NCI-H1092 treated with DMSO at 0.1 percent for 48 hours (cell line): ENCODE measurements at regions not wholly inside any gene's neighbourhood (a gene's known extent, or its start where the extent isn't known, plus 50 kb on each side); places are given as distances from the start of the nearest gene placed in this dataset.
A peak's percentile ranks its signal among the peaks of the same experiment; 100 is the strongest.
"Not testable (repeated sequence)": the region's sequence is repeated elsewhere in the genome, so short reads cannot be mapped to it uniquely, and the experiment has no call there.

ENCODE experiments used
- DNase-seq: peaks from one replicate; lab custom pipeline; 2025; lab: John Stamatoyannopoulos, UW

DNA sequence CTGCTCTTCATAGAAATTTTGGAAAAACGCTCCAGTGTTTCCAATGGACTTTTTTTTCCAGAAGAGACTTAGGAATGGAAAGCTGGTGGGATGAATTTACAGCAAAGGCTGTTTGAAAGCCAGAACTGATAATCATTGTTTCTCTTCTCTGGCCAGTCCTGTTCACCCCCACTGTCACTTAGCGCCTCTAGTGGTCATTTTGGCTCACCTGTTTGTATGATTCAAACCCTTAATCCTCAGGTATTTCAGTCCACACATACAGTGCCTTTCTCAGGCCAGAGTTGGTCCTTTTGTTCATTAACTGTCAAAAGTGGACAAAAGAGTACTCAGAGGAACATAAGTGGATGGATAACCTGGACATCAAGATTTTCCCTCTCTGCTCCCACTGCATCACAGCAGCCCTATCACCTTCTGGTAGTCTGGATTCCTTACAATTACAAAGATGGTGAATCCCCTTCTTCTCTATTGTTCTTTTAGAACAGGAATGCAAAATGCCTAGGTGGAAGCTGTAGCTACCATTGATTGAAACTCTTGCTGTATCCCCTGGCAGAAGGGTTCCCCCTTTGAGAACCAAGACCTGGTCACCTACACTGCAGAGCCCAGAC is 177.6 kb upstream of the OLFM3 start:
- no peak for DNase-seq

DNA sequence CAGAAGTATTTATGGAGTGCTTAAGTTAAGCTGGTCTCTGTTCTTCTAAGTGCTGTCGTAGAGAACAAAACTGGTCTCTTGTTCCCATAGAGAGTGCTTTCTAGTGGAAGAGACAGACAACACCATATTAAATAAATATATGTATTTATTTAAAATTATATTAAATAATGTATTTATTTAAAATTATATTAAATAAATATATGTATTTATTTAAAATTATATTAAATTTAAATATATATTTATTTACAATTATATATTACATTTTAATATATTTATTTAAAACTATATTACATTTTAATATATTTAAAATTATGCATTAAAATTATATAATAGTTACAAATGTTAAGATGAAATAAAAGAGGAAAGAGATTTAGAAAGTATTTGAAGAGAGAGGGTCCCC is 175.5 kb upstream of the OLFM3 start:
- no peak for DNase-seq

DNA sequence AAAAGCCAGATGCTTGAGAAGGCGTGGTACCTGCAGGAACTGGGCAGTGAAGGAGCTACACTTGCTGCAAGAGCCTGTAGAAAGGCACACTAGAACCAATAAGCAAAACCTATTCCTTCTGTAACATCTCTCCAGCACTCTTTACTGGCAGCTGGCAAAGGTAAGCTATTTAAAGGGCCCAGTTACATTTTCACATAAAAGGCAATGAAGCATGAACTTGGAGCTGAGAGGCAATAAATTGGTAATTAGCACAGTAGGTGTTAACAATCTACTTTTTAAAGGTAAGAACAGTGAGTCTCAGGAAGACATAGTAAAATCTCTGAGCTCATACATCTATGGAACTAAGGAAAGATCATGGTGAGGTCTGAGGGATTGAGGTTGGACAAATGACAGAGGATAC is 167.1 kb upstream of the OLFM3 start:
- no peak for DNase-seq

DNA sequence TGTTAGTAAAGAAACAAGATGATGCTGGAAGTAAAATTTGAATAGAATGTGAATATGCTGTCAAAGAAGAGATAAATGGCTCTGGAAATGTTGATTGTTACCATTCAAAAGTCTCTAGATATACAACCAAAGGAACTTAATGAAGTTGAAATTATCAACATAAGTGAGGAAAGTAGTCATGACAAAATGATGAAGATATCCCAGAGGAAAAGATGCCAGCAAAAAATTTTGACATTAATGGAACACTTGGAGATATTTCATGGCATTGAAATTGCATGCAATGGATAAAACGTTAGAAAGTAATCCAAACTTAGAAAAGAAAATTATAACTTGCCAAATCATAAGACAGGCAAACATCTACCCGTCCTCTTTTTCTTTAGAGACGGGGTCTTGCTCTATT is 154.5 kb upstream of the OLFM3 start:
- no peak for DNase-seq

DNA sequence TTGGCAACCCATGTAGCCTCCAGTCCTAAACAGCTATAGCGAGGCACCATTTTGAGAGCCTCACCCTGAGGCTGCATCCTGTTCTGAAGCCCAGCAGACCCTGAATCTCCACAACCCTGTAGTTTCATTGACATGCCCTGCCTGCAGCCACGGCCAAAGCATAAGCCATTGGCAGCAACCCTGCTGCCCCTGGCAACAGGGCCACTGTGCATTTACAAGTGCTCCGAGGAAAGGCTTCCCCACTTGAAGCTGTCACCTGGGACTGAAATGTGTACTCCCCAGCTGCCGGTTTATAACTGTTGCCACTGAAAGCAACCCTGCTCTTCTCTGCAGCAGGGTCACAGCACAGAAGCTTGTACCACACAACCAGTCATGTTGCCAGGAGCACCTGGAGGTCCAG is 124.2 kb upstream of the OLFM3 start:
- DNase-seq = peak; percentile 0

DNA sequence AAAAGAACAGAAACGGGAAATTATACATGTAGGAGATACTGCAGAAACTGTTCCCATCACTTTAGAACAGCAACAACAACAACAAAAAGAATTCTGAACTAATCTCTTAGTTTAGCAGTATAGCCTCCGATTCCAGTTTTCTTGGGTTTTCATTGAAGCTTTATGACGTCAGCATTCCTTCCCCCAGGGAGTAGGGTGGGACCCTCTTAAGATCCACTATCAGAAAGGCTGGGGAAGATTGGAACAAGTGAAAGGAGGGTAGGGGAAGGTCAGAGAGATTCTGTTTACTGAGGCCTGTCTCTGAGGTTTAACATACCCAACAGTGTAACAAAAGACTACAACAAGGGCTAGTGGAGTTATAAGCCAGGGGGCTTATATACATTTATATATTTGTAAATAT is 121.4 kb upstream of the OLFM3 start:
- DNase-seq = no peak

DNA sequence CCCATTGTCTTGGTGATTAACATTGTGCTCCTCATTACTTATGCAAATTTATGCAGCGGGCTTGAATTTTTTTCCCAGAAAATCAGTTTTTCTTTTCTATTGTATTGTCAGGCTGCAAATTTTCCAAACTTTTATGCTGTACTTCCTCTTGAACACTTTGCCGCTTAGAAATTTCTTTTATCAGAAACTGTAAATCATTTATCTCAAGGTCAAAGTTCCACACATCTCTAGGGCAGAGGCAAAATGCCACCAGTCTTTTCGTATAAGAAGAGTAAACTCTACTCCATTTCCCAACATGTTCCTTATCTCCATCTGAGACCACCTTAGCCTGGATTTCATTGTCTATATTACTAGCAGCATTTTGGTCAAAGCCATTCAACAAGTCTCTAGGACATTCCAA is 113.9 kb upstream of the OLFM3 start:
- no peak for DNase-seq

DNA sequence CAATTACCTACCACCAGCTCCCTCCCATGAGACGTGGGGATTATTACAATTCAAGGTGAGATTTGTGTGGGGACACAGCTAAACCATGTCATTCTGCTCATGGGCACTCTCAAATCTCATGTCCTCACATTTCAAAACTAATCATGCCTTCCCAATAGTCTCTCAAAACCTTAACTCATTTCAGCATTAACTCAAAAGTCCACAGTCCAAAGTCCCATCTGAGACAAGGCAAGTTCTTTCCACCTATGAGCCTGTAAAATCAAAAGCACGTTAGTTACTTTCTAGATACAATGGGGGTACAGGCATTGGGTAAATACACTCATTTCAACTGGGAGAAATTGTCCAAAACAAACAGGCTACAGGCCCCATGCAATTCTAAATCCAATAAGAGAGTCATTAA is 112.8 kb upstream of the OLFM3 start:
- DNase-seq = not testable (repeated sequence)

DNA sequence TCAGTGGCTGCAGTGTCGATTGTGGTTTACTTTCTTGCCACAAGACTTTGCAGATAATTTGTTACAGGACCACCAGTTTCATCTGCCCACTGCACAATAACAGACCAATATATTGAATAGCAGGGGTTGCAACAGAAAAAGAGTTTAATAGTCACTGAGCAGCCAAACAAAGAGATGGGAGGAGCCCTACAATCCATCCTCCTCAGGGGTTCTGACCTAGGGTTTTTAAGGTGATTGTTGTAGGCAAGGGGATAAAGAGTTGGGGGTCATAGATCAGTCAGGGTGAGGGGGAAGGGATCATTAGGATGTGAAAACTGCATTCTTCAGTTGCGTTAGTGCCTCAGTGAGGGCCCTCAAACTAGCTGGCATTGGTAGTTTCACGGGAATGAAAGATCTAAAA is 110.7 kb upstream of the OLFM3 start:
- DNase-seq = no peak

DNA sequence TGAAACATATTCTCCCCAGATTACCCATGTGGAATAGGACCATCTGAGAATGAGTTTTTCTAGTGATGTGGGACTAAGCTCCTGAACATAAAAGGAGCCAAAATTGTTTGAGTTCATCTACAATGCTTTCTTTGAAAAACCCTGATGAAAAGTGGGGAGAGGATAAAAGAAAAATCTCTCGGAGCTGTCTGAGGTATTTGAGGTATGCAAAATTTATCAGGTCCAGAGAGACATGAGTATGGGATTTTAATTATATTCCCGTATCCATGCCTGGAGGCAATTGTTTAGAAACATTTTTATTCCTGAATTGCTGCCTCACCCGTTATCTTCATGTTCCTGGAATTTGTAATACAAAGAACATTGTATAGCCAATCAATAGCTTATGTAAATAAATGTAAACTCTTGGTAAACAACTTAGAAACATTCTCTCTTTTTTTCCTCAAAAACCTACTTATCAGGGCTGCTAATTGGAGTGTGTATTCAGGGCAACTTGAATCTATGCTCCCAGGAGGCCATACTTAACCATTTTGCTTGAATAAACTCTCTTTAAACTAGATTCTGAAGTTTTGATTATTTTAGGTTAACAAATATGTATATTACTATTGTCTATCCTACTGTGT is 109.3 kb upstream of the OLFM3 start:
- DNase-seq = no peak

DNA sequence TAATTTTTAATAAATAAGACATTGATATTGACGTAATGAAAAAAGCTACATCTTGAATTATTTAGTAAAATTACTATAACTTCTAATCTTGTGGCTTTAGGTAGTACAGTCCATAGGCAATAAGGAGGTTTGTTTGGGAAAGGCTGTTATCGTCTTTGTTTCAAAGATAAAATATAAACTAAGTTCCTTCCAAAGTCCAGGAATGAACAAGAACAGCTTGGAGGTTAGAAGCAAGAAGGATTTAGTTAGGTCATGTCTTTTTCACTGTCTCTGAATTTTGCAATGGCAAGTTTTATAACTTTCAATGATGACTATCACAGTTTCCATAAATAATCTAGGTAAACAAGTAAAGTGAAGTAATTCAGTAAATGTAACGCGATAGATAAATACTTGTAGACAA is 106.9 kb upstream of the OLFM3 start:
- DNase-seq = no peak

DNA sequence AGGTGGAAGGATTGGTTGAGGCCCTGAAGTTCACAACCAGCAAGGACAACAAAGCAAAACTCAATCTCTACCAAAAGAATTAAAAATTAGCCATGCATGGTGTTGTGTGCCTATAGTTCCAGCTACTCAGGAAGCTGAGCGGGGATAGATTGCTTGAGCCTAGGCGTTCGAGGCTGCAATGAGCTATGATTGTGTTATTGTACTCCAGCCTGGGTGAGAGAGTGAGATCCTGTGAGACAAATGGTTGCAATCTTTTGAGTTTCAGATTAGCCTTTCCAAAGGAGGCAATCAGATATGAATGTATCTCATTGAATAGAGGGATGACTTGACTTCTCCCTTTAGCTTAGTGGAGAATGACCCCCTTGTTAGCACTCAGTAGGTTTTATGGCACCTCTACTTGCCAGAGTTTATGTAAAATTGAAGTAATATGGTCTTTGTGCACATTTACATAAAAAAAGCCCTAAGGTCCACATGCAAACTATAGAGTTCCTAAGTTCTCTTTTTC is 105.6 kb upstream of the OLFM3 start:
- DNase-seq = no peak

DNA sequence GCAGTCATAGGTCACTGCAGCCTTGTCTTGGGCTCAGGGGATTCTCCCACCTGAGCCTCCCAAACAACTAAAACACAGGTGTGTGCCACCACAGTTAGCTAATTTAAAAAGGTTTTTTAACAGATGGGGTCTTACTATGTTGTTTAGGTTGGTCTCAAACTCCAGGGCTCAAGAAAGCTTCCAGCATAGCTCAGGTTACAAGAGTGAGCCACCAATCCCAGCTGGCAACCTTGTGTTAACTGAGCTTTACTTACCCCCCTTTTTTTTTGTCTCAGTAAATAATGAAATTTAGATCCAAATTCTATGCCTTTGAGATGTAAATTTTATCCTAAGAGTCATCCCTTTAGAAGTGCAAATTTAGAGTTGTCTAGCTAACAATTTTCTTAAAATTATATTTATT is 103.9 kb upstream of the OLFM3 start:
- no peak for DNase-seq

DNA sequence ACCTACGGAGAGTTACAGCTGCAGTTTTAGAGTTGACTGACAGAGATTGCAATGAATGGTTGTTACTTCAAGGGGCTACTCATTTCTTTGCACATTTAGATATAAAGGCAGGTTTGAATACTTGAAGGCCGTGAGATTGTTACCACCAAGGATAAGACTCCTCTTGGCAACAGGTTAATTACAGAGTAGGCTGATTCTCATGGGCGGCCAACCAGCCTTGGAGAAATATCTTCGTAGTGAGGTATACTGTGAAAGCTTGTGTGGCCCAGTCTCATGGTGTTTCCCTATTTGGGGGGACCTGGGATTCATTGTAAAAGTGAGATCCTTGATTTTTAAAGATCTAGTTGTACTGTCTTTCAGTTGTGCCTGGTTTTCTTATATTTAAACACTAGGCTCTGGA is 103.2 kb upstream of the OLFM3 start:
- DNase-seq = no peak

DNA sequence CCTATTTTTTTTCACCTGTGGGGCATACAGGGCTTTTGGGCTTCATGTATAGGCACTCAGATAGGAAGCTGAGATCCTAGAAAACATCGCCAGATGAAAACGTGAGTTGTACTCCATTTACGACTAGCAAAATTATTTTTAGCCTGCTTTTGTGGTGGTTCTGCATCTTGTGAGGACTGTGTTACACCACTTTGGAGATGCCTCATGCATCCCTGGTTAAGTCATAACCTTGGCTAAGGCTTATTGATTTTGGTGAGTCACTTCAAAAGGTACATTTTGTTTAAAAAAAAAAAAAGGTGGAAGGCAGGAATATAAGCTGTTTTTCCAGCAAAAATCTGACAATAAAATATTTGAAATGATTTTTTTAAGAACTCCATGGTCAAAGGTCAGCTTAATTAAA is 101.8 kb upstream of the OLFM3 start:
- DNase-seq = no peak

DNA sequence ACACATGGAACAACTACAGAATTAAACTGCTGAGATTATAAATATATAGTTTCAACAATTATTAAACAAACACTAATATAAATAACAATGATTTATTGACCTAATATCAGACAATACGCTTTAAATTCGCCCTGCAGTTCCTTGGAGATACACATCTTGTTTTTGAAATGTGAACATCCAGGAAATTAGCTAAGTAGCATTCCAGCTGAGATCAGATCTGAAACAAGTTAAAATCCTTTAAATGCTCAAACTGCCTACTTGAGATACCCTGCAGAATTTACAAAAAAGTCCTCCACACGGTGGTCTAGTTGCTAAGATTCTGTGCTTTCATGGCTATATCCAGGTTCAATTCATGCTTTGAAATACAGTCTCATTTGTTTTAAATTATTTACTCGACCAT is 101.4 kb upstream of the OLFM3 start:
- DNase-seq = no peak

DNA sequence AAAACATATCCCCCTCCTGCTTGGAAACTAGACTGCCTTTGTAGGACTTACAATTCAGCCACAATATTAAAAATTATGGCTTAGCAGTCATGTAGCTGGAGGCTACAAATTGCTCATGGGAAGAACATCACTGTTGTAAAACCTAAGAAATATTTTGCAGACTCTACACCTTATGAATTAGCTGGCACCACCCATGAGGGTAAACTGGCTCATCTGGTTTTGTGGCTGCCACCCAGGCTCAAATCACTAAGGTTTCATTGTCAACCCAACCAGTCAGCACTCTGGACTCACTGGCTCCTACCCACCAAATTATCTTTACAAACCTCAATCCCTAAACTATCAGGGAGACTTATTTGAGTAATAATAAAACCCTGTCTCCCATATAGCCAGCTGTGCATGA is 100.7 kb upstream of the OLFM3 start:
- DNase-seq = no peak

DNA sequence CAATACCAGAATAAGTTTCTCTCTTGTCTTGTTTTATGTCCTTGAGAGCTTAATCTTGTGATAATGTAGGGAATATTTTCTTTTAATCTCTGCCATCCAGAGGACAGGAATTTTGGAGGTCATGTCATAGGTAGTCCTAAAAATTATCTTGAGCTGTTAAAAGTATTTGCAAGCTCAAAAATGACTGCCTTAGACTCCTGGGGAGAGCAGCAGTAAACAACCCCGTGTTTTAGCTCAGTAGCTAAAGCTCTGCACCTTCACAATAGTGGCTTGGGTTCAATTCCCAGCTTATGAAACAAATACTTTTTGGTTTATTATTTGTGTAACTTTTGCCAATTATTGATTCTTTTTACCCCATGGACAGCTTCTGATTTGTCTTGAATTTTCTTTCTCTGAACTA is 99.4 kb upstream of the OLFM3 start:
- no peak for DNase-seq

DNA sequence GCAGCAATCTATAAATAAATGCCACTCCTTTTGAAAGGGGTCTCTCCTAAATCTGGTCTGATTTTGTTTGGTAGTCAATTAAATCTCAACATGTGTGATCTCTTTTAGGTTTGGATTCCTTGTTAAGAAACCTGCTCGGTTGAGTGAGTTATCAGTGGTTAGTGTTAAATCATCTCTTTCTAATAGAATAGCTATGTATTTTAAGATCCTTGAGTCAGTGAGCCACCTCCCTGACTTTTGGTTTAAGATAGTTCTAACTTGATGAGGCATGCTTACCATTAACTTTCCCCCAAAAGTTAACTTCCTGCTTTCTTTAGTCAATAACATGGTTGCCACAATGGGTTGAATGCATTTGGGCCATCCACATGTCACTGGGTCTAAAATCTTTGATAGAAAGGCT is 93.1 kb upstream of the OLFM3 start:
- no peak for DNase-seq

DNA sequence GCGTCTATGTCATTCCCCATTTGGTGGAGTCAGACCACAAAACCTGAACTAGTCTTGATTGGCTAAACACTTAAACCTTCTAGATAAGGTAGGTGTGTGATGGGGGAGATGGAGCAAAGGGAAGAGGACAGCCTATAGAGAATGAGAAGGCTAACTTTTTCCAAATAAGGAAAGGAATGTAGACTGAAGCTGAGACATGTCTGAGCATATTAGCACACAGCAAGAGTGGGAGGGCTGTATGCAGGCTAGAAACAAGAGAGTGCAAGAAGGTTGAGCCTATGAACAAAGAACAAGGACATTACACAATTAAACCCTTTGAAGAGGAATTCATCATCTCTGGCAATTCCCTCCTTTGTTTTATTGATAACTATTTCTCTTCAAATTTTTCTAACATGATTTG is 89.2 kb upstream of the OLFM3 start:
- no peak for DNase-seq

DNA sequence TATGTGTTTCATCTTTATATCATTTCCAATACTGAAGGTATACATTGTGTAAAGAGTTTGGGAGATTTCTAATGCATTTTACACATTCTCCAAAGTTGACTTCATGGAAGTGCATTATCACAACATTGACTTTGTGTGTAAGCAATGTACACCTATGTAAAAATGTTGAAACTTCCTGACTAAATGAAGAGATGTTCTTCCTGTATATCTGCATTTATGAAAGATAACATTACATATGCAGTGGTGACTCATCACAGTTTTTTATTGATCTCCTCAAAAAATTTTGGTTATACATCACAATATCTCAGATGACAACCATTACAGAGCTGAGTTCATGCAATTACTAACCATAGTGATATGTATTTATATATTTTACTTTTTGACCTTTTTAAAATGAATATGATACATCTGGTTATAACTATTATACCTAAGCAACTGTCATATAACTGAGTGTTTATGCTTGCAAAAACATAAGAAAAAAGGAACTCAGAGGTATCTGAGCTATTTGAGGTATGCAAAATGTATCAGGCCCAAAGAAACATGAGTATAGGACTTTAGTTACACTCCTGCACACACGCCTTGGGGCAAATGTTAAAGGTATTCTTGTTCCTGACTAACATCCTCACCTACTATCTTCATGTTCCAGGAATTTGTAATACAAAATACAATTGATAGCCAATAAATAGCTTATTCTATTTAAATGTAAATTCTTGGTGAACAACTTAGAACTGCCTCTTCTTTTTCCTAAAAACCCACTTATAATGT is 88.2 kb upstream of the OLFM3 start:
- no peak for DNase-seq

DNA sequence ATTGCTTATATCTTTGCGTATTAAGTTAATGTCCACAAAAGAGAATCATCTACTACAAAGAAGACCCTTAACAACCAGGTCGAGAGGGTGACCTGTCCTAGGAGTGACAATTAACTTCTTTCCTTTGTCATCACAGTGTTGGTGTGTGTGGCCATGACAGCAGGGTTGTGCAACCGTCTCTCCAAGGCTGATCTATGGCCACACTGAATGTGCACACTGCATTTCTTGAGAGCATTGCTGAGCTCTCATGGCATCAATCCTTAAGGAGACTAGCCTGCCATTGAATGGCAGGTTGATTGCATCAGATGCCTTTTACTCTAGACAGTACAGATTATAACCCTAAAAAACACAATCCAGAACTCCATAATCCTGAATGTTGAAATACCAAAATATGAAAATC is 86.5 kb upstream of the OLFM3 start:
- DNase-seq = no peak

DNA sequence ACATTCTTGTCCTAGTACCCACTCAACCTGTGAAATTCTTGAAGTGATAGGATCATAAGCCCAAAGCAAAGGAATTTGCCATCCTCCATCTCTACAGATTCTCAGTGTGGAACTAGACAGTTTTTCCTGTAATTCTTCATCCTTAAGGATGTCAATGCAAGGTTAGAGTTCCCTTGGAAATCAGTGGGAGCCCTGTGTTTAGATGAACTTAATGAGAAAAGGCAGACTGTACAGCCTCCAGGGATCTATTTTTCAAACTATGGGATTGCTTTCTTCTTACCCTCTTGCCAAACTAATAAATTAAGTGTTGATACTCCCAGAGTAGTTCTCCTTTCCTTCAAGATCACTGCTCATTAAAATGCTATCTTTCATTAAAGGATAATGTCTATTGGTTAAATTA is 78.1 kb upstream of the OLFM3 start:
- DNase-seq = no peak

DNA sequence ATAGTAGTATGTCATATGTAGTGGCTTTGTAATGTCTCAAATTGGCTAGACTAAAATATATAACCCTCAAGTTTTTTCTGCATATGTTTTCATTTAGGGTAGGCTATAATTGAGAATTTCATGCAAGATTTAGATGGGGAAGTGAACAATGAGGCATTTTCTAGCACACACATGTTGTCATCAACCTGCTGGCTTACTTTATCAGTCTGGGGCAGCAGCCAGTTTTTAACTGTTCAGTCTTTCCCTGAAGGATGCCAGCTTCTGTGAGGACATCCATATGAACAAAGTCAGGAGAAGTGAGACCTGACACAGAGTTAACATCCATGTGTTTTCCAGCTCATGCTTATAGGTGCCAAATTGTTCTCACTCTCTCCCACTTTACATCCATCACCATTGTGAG is 74.7 kb upstream of the OLFM3 start:
- no peak for DNase-seq
